ENCODE measurements at regions not wholly inside any gene's neighbourhood (a gene's known extent, or its start where the extent isn't known, plus 50 kb on each side); places are given as distances from the start of the nearest gene placed in this dataset.

DNA sequence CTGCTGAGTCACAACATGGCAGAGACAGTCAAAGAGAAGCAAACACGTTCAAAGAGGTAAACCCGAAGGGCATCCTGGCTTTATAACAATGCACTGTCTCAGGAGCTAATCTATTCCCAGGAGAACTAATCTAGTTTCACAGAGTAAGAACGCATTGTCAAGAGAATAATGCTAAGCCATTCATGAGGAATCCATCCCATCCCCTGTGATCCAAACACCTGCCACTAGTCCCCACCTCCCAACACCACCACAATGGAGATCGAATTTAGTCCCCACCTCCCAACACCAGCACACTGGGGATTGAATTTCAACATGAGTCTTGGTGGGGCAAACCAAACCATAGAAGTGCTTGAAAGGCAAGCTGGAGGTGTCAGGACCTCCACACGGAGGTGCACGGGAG is 231.5 kb upstream of the ID4 start:
- H4K20me1 ChIP-seq (ENCODE audit: insufficient read depth, low read length), result no peaks in the 10 kb centered on the region
- H3K9ac ChIP-seq (ENCODE audit: low read depth, low read length), result no peak overlapping the region
- ChIA-PET CTCF (no interaction called here), POLR2A (ENCODE audit: unreplicated experiment) (no interaction called here)
- H3K9me1 ChIP-seq (ENCODE audit: insufficient read depth, low read length), result no peaks in the 10 kb centered on the region
- H2AFZ ChIP-seq (replicated peaks; ENCODE audit: low read length, poor library complexity), result no peak overlapping the region
- H2AK9ac ChIP-seq (replicated peaks; ENCODE audit: low read depth, low read length, poor library complexity), result no peak overlapping the region
- H3K27me3 ChIP-seq (ENCODE audit: control insufficient read depth, insufficient read depth, low read length), result no peaks in the 10 kb centered on the region
- H3K56ac ChIP-seq (ENCODE audit: extremely low read depth, insufficient read depth, low read length), result no peak overlapping the region
- ATAC-seq (ENCODE audit: low read depth) (no peak), DNase-seq (no peak)
- in situ Hi-C loops (cut with MboI; ENCODE audit: low sequenced_read_pairs) (no loop called here), dilution Hi-C loops (cut with HindIII; ENCODE audit: low sequenced_read_pairs, unreplicated experiment) (no loop called here), intact Hi-C loops (cut with micrococcal nuclease) (no loop called here)
- H4K8ac ChIP-seq (ENCODE audit: low read depth in 2 of 2, low read length in 2 of 2), result no peak overlapping the region
- 100% methylated on average over 1 of the region's 6 CpGs; no CpG with 5 or more reads in 1 of the 2 experiments for WGBS, 2 experiments (ENCODE audit: extremely low coverage in 2 of 2, insufficient read length in 1 of 2)
- no TSS peak for BruUV-seq (replicated peaks)
- TF ChIP-seq FOS (IDR thresholded peaks at IDR 0.05; ENCODE audit: low read depth, low read length), result no peak
- no peak for TF ChIP-seq MXI1 (IDR thresholded peaks at IDR 0.05; ENCODE audit: borderline replicate concordance, low read depth, low read length)
- H3K18ac ChIP-seq (ENCODE audit: low read depth, low read length), result no peak overlapping the region
- H3K4me2 ChIP-seq (ENCODE audit: low read depth, low read length), result no peak overlapping the region
- no peaks in the 10 kb centered on the region for H3K79me1 ChIP-seq (ENCODE audit: low read depth in 1 of 2, low read length in 2 of 2)
- no peak overlapping the region for H2BK20ac ChIP-seq (ENCODE audit: low read depth, low read length)
- H3K4me1 ChIP-seq (ENCODE audit: control insufficient read depth, insufficient read depth, low read length), result no peaks in the 10 kb centered on the region
- no peak overlapping the region for H3K4ac ChIP-seq (ENCODE audit: low read depth, low read length)
- peaks cover 2% of the 10 kb centered on the region; the same call in 1 of the 2 replicates for H3K9me3 ChIP-seq (ENCODE audit: control insufficient read depth, insufficient read depth, low read length)
- H2AK5ac ChIP-seq (ENCODE audit: low read depth, low read length), result no peak overlapping the region
- H2BK5ac ChIP-seq (ENCODE audit: low read depth, low read length, poor library complexity, severe bottlenecking), result no peak overlapping the region
- no peak overlapping the region for H2BK15ac ChIP-seq (ENCODE audit: low read depth, low read length)
- no peaks in the 10 kb centered on the region for H3K36me3 ChIP-seq (ENCODE audit: control insufficient read depth, insufficient read depth, low read length)
- H3K23ac ChIP-seq (ENCODE audit: low read depth, low read length), result no peak overlapping the region
- no peak overlapping the region for H4K5ac ChIP-seq (ENCODE audit: low read depth, low read length)
- H3K4me3 ChIP-seq (ENCODE audit: insufficient read depth, low read depth, low read length), result no peak overlapping the region
- H3K14ac ChIP-seq (replicated peaks; ENCODE audit: low read depth, low read length), result no peak overlapping the region
- H3K27ac ChIP-seq (ENCODE audit: insufficient read depth, low read length), result no peak overlapping the region
- no peak overlapping the region for H4K91ac ChIP-seq (ENCODE audit: insufficient read depth, low read depth, low read length)
- no peak overlapping the region for H2BK120ac ChIP-seq (ENCODE audit: low read depth, low read length)

All from IMR-90 (cell line).